GM13976 (cell line): ENCODE measurements at regions not wholly inside any gene's neighbourhood (a gene's known extent, or its start where the extent isn't known, plus 50 kb on each side); places are given as distances from the start of the nearest gene placed in this dataset.

ENCODE experiments used
- DNase-seq: peaks from one replicate; pipeline ENCODE4 v3.0.0; 2012; ENCODE audit warnings: low spot score
- CTCF ChIP-seq: IDR thresholded peaks from 2 replicates; pipeline ENCODE4 v1.5.1; 2012; ENCODE audit warnings: borderline replicate concordance, mild to moderate bottlenecking; ENCODE audit not compliant: insufficient read depth; ENCODE audit errors: extremely low read depth, missing control alignments, control extremely low read depth
- in situ Hi-C: fragments of 300-500 bp; cut with MboI; formaldehyde crosslinking; loops from one replicate; pipeline ENCODE4 v1.12.0; 2022; ENCODE audit warnings: low sequenced_read_pairs, mixed read lengths, inconsistent platforms; ENCODE audit not compliant: unreplicated experiment

- no peak for DNase-seq
Measured at GRCh38 chr4:56106180-56107147, 157.7 kb downstream of the CEP135 start.

GRCh38 chr4:56104188-56104587, 155.4 kb downstream of the CEP135 start:
- no peak for DNase-seq
- in situ Hi-C loops, result no loop called here
- TF ChIP-seq CTCF, result no peak

More at GRCh38 chr4:56106180-56107147, 157.7 kb downstream of the CEP135 start:
- no peak for TF ChIP-seq CTCF
- in situ Hi-C loops, result no loop called here

- in situ Hi-C loops, result no loop called here
- TF ChIP-seq CTCF, result no peak
- no peak for DNase-seq
Measured at GRCh38 chr4:56102601-56103000, 153.9 kb downstream of the CEP135 start.

GRCh38 chr4:56099378-56099786, 150.6 kb downstream of the CEP135 start:
- in situ Hi-C loops, result no loop called here
- no peak for TF ChIP-seq CTCF
- DNase-seq, result no peak

GRCh38 chr4:56093576-56093975, 144.8 kb downstream of the CEP135 start:
- no peak for DNase-seq
- no peak for TF ChIP-seq CTCF
- in situ Hi-C loops, result no loop called here

GRCh38 chr4:56092540-56092939, 143.8 kb downstream of the CEP135 start:
- no peak for DNase-seq
- in situ Hi-C loops, result no loop called here
- TF ChIP-seq CTCF, result no peak
